ENCODE measurements at regions not wholly inside any gene's neighbourhood (a gene's known extent, or its start where the extent isn't known, plus 50 kb on each side); places are given as distances from the start of the nearest gene placed in this dataset.

DNA sequence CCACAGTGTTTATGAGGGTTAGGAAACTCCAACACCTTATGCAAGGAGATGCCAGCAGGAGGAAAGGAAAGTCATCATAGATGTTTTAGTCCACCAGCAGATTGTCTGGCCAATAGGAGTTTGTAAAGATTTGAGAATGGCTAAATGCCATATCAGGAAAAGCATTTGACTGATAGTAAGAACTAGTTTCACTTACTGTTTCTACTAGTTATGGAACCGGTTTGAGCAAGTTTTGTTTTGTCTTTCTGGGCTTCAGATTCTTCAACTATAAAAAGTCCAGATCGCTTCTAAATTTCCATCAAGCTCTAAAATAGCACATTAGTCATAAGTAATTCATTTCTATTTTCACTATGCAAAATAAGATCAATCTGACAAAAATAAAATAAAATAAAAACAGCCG lies 254.8 kb upstream of the TMCO5A start:
- no peak overlapping the region for H3K4me3 ChIP-seq
- no peaks in the 10 kb centered on the region for H3K36me3 ChIP-seq
- H3K9me3 ChIP-seq = no peaks in the 10 kb centered on the region
- TF ChIP-seq POLR2A (IDR thresholded peaks at IDR 0.05) = no peak
- TF ChIP-seq POLR2AphosphoS5 (IDR thresholded peaks at IDR 0.05) = no peak
- no peak for TF ChIP-seq CTCF (IDR thresholded peaks at IDR 0.05)
- TF ChIP-seq EP300 (IDR thresholded peaks at IDR 0.05) = no peak
- H3K27me3 ChIP-seq = no peaks in the 10 kb centered on the region
- H3K27ac ChIP-seq = no peak overlapping the region
- H3K4me1 ChIP-seq = no peaks in the 10 kb centered on the region
- intact Hi-C loops (cut with DNase I; ENCODE audit: low total_unique reads) = no loop called here
- 43 to 63% (median 53%) methylated on average over 3 of the region's 3 CpGs for WGBS, 5 donors
- DNase-seq = no peak

DNA sequence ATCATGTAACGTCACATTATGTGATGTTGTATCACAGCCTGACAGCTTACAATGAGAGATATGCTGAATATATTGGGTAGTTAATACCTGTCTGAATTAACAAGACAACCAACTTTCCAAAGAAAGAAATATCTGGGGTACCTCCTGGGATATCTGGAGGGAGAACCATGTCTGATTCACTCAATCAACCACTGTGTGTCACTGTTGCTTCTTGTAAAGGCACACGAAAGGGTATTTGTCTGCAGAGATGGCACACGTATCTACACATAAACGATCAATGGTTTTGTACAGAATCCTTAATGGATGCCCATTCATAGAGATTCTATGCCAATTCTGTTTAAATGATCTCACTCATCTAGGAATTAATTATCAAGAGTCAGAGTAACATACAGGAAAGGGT lies 252.1 kb upstream of the TMCO5A start:
- H3K4me3 ChIP-seq = no peak overlapping the region
- no peaks in the 10 kb centered on the region for H3K4me1 ChIP-seq
- no peak for DNase-seq
- H3K36me3 ChIP-seq = no peaks in the 10 kb centered on the region
- no peak overlapping the region for H3K27ac ChIP-seq
- H3K27me3 ChIP-seq = no peaks in the 10 kb centered on the region
- intact Hi-C loops (cut with DNase I; ENCODE audit: low total_unique reads) = no loop called here
- WGBS, 5 donors = 64 to 86% (median 80%) methylated on average over 4 of the region's 4 CpGs
- H3K9me3 ChIP-seq = no peaks in the 10 kb centered on the region
- TF ChIP-seq CTCF (IDR thresholded peaks at IDR 0.05) = no peak

- no peaks in the 10 kb centered on the region for H3K4me1 ChIP-seq
- no peak overlapping the region for H3K27ac ChIP-seq
- H3K36me3 ChIP-seq = no peaks in the 10 kb centered on the region
- 75 to 81% (median 77%) methylated on average over 4 of the region's 4 CpGs for WGBS, 5 donors
- no peaks in the 10 kb centered on the region for H3K27me3 ChIP-seq
- no peak overlapping the region for H3K4me3 ChIP-seq
- intact Hi-C loops (cut with DNase I; ENCODE audit: low total_unique reads) = no loop called here
- DNase-seq = no peak
- peaks cover 0 to 15% (median 5%) of the 10 kb centered on the region in 4 donors for H3K9me3 ChIP-seq
- TF ChIP-seq EP300 (IDR thresholded peaks at IDR 0.05) (no peak), POLR2A (IDR thresholded peaks at IDR 0.05) (no peak), CTCF (IDR thresholded peaks at IDR 0.05) (no peak), POLR2AphosphoS5 (IDR thresholded peaks at IDR 0.05) (no peak)
Observed at GRCh38 chr15:37691911-37692310, 242.5 kb upstream of the TMCO5A start.

DNA sequence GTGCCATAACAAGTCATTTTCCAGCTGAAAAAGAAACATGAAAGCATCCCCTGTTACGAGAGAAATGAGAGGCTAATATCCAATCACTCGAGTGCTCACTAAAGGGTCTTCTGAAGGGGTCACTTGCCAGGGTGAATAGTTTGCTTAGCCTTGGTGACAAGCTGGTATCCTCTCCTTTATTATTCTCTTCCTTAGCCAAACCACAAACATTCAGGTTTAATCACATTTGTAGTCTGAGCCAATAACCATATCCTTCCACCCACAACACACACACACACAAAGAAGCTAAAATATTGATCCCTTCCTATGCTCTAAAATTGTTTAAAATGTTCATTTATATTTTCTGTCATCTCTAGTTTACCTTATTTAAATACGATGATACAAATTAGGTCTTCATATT lies 240.5 kb upstream of the TMCO5A start:
- Histone ChIP-seq H3K27ac (no peak overlapping the region), H3K4me1 (no peaks in the 10 kb centered on the region), H3K27me3 (no peaks in the 10 kb centered on the region), H3K9me3 (peaks cover 0 to 15% (median 5%) of the 10 kb centered on the region in 4 donors), H3K4me3 (no peak overlapping the region), H3K36me3 (no peaks in the 10 kb centered on the region)
- DNase-seq = no peak
- TF ChIP-seq POLR2A (IDR thresholded peaks at IDR 0.05) (no peak), CTCF (IDR thresholded peaks at IDR 0.05) (no peak), POLR2AphosphoS5 (IDR thresholded peaks at IDR 0.05) (no peak), EP300 (IDR thresholded peaks at IDR 0.05) (no peak)
- 85 to 95% (median 89%) methylated on average over 3 of the region's 3 CpGs for WGBS, 5 donors
- intact Hi-C loops (cut with DNase I; ENCODE audit: low total_unique reads) = no loop called here

- TF ChIP-seq POLR2AphosphoS5 (IDR thresholded peaks at IDR 0.05) = no peak
- TF ChIP-seq POLR2A (IDR thresholded peaks at IDR 0.05) = no peak
- TF ChIP-seq CTCF (IDR thresholded peaks at IDR 0.05) = no peak
- no peak for TF ChIP-seq EP300 (IDR thresholded peaks at IDR 0.05)
Observed at GRCh38 chr15:37695719-37696118, 238.7 kb upstream of the TMCO5A start.

More at GRCh38 chr15:37695719-37696118, 238.7 kb upstream of the TMCO5A start:
- no peaks in the 10 kb centered on the region for H3K36me3 ChIP-seq
- H3K4me3 ChIP-seq = no peak overlapping the region
- peaks cover 0 to 2% (median 0%) of the 10 kb centered on the region in 4 donors for H3K9me3 ChIP-seq
- H3K4me1 ChIP-seq = no peaks in the 10 kb centered on the region
- no peaks in the 10 kb centered on the region for H3K27me3 ChIP-seq
- DNase-seq = no peak
- no peak overlapping the region for H3K27ac ChIP-seq
- intact Hi-C loops (cut with DNase I; ENCODE audit: low total_unique reads) = no loop called here
